ENCODE measurements at regions not wholly inside any gene's neighbourhood (a gene's known extent, or its start where the extent isn't known, plus 50 kb on each side); places are given as distances from the start of the nearest gene placed in this dataset.

DNA sequence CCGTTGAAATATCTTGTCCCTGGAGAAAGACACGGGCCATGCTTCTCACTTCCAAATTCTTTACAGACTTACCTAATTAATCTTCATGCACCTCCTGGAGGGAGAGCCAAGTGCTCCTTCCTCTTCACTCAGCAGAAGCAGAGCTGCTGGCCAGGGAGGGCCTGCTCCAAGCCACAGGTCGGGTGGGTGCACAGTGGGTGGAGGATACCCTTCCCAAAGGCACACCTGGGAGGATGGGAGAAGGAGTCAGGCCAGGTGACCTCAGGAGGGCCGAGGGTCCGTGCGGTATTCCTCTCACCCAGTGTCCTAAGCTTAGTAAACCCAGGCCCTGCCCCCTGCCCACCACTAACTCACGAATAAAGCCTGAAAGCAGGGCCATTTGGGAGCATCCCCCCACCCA is 171.3 kb upstream of the RPL38 start:
- DNase-seq (ENCODE audit: low read depth in 1 of 2, low spot score in 2 of 2): no peak
- CTCF ChIA-PET (ENCODE audit: partially characterized antibody): interaction anchor here (1.2 to 2.9 kb wide), 3 partner anchors 8 to 80 kb away, joined by 3 to 15 read pairs (median 4); no protein-coding TSS in a partner anchor

More for the DNA sequence above, 171.3 kb upstream of the RPL38 start:
- Histone ChIP-seq H4K91ac (replicated peaks; ENCODE audit: insufficient read length, low read length) (no peak overlapping the region), H2AK5ac (ENCODE audit: low read depth, low read length) (no peak overlapping the region), H2BK12ac (ENCODE audit: low read depth, low read length) (0 out of 2 replicates have a peak overlapping the region, but pooled peaks have one; percentile 50), H4K20me1 (replicated peaks in 1 of 2; ENCODE audit: control insufficient read depth in 1 of 2, insufficient read depth in 2 of 2, low read length in 2 of 2) (no peaks in the 10 kb centered on the region), H3K4me2 (ENCODE audit: insufficient read depth in 1 of 2, low read depth in 2 of 2, low read length in 2 of 2) (no peak overlapping the region), H3K4me1 (replicated peaks in 1 of 4; ENCODE audit: control insufficient read depth in 3 of 4, insufficient read depth in 4 of 4, low read length in 3 of 4) (peaks cover 0 to 9% (median 4%) of the 10 kb centered on the region in 4 experiments; a peak in 5 of 7 replicates), H2BK5ac (ENCODE audit: low read depth, low read length) (no peak overlapping the region), H4K5ac (ENCODE audit: insufficient read length, low read depth, low read length) (no peak overlapping the region), H2BK120ac (replicated peaks; ENCODE audit: low read depth, low read length) (no peak overlapping the region), H2BK15ac (ENCODE audit: low read length) (0 out of 2 replicates have a peak overlapping the region, but pooled peaks have one; percentile 8), H2BK20ac (ENCODE audit: low read length) (no peak overlapping the region), H3K4ac (replicated peaks; ENCODE audit: insufficient read length, low read depth, low read length) (no peak overlapping the region), H3K14ac (ENCODE audit: insufficient read length) (no peak overlapping the region), H3K9ac (replicated peaks in 1 of 4; ENCODE audit: extremely low read depth in 1 of 4, low read depth in 3 of 4, low read length in 3 of 4) (no peak overlapping the region; a peak in 1 of 7 replicates), H3K27me3 (replicated peaks in 1 of 4; ENCODE audit: control insufficient read depth in 3 of 4, extremely low read depth in 1 of 4, insufficient read depth in 3 of 4, low read length in 3 of 4) (no peaks in the 10 kb centered on the region; a peak in 1 of 7 replicates), H3K79me1 (ENCODE audit: low read depth, low read length) (no peaks in the 10 kb centered on the region), H3K4me3 (ENCODE audit: extremely low read depth in 1 of 4, insufficient read depth in 2 of 4, low read depth in 3 of 4, low read length in 4 of 4) (no peak overlapping the region), H3K56ac (replicated peaks; ENCODE audit: insufficient read length, low read depth, low read length) (no peak overlapping the region), H4K8ac (ENCODE audit: extremely low read depth, insufficient read depth, low read length) (peak overlapping the region; percentile 81), H2AFZ (ENCODE audit: low read length) (peak overlapping the region; percentile 34; the same call in 1 of the 2 replicates), H3K36me3 (ENCODE audit: control insufficient read depth in 2 of 4, insufficient read depth in 4 of 4, low read length in 3 of 4) (no peaks in the 10 kb centered on the region), H3K23ac (ENCODE audit: insufficient read length) (no peak overlapping the region), H3K9me3 (ENCODE audit: insufficient read depth in 2 of 2, low read depth in 1 of 2, low read length in 1 of 2) (no peaks in the 10 kb centered on the region), H3K79me2 (ENCODE audit: control insufficient read depth in 1 of 2, insufficient read depth in 2 of 2, low read length in 2 of 2) (no peaks in the 10 kb centered on the region), H3K18ac (ENCODE audit: extremely low read depth, low read length) (0 out of 2 replicates have a peak overlapping the region, but pooled peaks have one; percentile 27), H3K27ac (ENCODE audit: low read depth, low read length) (no peak overlapping the region), H3K23me2 (ENCODE audit: low read depth, low read length) (no peaks in the 10 kb centered on the region)
- FAIRE-seq: no peak
- POLR2A ChIA-PET (ENCODE audit: partially characterized antibody): no interaction called here
- 69% methylated on average over 7 of the region's 7 CpGs; no CpG with 5 or more reads in 1 of the 2 experiments for WGBS, 2 experiments (ENCODE audit: extremely low coverage in 1 of 2, insufficient coverage in 1 of 2, insufficient read length in 1 of 2, insufficient replicate concordance in 2 of 2, low coverage in 1 of 2, low lambda C conversion rate in 2 of 2, missing lambda C conversion rate in 1 of 2)
- TF ChIP-seq BACH1 (IDR thresholded peaks at IDR 0.05; ENCODE audit: low read length) (no peak), CTBP2 (IDR thresholded peaks at IDR 0.05; ENCODE audit: borderline replicate concordance, insufficient read depth, insufficient read length, low read length) (no peak)
